ENCODE measurements at regions not wholly inside any gene's neighbourhood (a gene's known extent, or its start where the extent isn't known, plus 50 kb on each side); places are given as distances from the start of the nearest gene placed in this dataset.

- TF ChIP-seq CTCF (IDR thresholded peaks at IDR 0.05; ENCODE audit: low read depth, low read length) (no peak), EZH2phosphoT487 (IDR thresholded peaks at IDR 0.05; ENCODE audit: low read depth) (no peak)
Observed at GRCh38 chr2:198315791-198316630, 511.6 kb downstream of the PLCL1 start.

Measured in OCI-LY3 (cell line).